Right lobe of liver (tissue), 6 donors: ENCODE measurements at regions not wholly inside any gene's neighbourhood (a gene's known extent, or its start where the extent isn't known, plus 50 kb on each side); places are given as distances from the start of the nearest gene placed in this dataset.

Experiments used
- ATAC-seq, 4 donors: fragments of 200-7000 bp; cut with Tn5 transposase; one replicate each; pipeline ENCODE4 v1.9.1; 2020; ENCODE audit warnings: mild to moderate bottlenecking in 4 of 4, moderate library complexity in 4 of 4
- DNase-seq, 3 donors: peaks; one replicate each; pipeline ENCODE4 v3.0.0-alpha.2; 2020
- H3K27ac ChIP-seq, 3 donors: fragments of 200-600 bp; one replicate each; pipeline ENCODE4 v1.8.0; 2022
- H3K27me3 ChIP-seq, 2 donors: fragments of 200-600 bp; one replicate each; pipeline ENCODE4 v1.8.0; 2022
- H3K36me3 ChIP-seq, 4 donors: fragments of 200-600 bp; sonication (generic) in 1 of 4; one replicate each; pipeline versions ENCODE4 v1.5.1 to v1.8.0; 2017 to 2022; ENCODE audit warnings: control low read depth in 1 of 4
- H3K4me1 ChIP-seq, 4 donors: fragments of 200-600 bp; sonication (generic) in 1 of 4; one replicate each; pipeline versions ENCODE4 v1.5.1 to v1.8.0; 2017 to 2022; ENCODE audit warnings: control low read depth in 1 of 4
- H3K4me3 ChIP-seq, 3 donors: fragments of 200-600 bp; one replicate each; pipeline ENCODE4 v1.8.0; 2022
- H3K9me3 ChIP-seq, 4 donors: fragments of 200-600 bp; sonication (generic) in 1 of 4; one replicate each; pipeline versions ENCODE4 v1.5.1 to v1.8.0; 2017 to 2022; ENCODE audit warnings: control low read depth in 1 of 4
- POLR2A ChIP-seq: fragments of 450-650 bp; IDR thresholded peaks from one replicate; pipeline ENCODE4 v1.6.1; 2017; ENCODE audit warnings: antibody characterized with exemption, mild to moderate bottlenecking
- WGBS: methylation state at CpG from one replicate; pipeline ENCODE4 v1.1.6; 2018; ENCODE audit warnings: low coverage, low lambda C conversion rate; ENCODE audit not compliant: insufficient coverage; ENCODE audit errors: missing lambda C conversion rate; 5-methylcytosine and 5-hydroxymethylcytosine counted together
- intact Hi-C, 2 donors: fragments of 100-400 bp; cut with DNase I; formaldehyde crosslinking; loops; one replicate each; pipeline versions ENCODE4 v1.11.2 to v1.14.1; 2022
- TF ChIP-seq, protein P1 (sequence below), 4 donors: fragments of 200-600 bp in 3 of 4; fragments of 450-650 bp in 1 of 4; IDR thresholded peaks; one replicate each; pipeline versions ENCODE4 v1.5.1 to v1.8.0; 2016 to 2022; ENCODE audit warnings: antibody characterized with exemption in 4 of 4, mild to moderate bottlenecking in 2 of 4
- donor health status: DM: no; HTN: yes; CAD: no.
- donor health status: DM: no; HTN: no; CAD: no.
- donor health status: DM: no; HTN: no; CAD: no.
- donor health status: DM: no; HTN: yes; CAD: no.
- donor health status: DM: no; HTN: yes; CAD: no.

DNA sequence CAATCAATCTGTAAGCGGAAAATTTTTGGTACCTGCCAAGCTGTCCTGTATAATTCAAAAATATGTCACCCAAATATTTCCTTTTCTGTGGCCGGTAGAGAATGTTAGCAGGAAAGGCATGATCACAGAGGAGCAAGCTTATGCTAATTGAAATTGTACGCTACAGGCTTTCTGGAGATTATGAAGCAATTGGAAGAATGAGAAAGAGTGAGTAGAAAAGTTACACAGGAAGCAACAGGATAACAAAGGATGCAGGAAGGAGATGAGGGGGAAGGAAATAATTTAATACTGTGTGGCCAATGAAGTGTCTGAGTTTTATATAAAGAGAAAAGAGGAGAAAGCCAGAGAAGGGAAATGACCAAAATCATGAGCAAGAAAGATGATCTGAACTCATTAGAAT, 627.2 kb upstream of the STXBP6 start:
- H3K9me3 ChIP-seq, result no peaks in the 10 kb centered on the region
- no peaks in the 10 kb centered on the region for H3K4me1 ChIP-seq
- no peaks in the 10 kb centered on the region for H3K27me3 ChIP-seq
- ATAC-seq (no peak), DNase-seq (no peak)
- no peak overlapping the region for H3K4me3 ChIP-seq
- H3K27ac ChIP-seq, result no peak overlapping the region
- intact Hi-C loops, result no loop called here
- no peaks in the 10 kb centered on the region for H3K36me3 ChIP-seq
- WGBS, result 64% methylated on average over 3 of the region's 3 CpGs
- no peak for TF ChIP-seq POLR2A
- TF ChIP-seq, protein P1, sequence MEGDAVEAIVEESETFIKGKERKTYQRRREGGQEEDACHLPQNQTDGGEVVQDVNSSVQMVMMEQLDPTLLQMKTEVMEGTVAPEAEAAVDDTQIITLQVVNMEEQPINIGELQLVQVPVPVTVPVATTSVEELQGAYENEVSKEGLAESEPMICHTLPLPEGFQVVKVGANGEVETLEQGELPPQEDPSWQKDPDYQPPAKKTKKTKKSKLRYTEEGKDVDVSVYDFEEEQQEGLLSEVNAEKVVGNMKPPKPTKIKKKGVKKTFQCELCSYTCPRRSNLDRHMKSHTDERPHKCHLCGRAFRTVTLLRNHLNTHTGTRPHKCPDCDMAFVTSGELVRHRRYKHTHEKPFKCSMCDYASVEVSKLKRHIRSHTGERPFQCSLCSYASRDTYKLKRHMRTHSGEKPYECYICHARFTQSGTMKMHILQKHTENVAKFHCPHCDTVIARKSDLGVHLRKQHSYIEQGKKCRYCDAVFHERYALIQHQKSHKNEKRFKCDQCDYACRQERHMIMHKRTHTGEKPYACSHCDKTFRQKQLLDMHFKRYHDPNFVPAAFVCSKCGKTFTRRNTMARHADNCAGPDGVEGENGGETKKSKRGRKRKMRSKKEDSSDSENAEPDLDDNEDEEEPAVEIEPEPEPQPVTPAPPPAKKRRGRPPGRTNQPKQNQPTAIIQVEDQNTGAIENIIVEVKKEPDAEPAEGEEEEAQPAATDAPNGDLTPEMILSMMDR (IDR thresholded peaks at IDR 0.05), result no peak

DNA sequence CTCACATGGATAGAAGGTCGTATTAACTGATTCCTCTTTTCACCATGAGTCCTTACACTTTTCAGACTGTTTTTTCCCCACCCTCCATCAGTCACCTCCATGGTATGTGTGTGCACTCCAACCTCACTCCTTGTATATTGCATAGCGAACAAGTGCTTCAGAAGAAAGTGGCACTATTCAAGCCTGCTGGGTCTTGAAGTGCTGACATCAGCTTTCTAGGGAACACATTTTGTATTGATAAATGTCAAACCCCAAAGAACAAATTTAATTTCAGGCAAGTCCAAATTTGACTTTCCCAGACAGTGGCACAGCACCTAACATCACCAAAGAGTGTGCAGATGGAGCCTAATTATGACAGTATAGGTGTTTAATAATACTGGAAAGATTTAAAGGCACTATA, 617.4 kb upstream of the STXBP6 start:
- Histone ChIP-seq H3K27ac (no peak overlapping the region), H3K9me3 (no peaks in the 10 kb centered on the region), H3K36me3 (no peaks in the 10 kb centered on the region), H3K4me3 (no peak overlapping the region), H3K27me3 (no peaks in the 10 kb centered on the region), H3K4me1 (no peaks in the 10 kb centered on the region)
- 35% methylated on average over 2 of the region's 2 CpGs for WGBS
- ATAC-seq (no peak), DNase-seq (no peak)
- TF ChIP-seq, protein P1 (IDR thresholded peaks at IDR 0.05), result no peak
- TF ChIP-seq POLR2A, result no peak
- intact Hi-C loops, result no loop called here

DNA sequence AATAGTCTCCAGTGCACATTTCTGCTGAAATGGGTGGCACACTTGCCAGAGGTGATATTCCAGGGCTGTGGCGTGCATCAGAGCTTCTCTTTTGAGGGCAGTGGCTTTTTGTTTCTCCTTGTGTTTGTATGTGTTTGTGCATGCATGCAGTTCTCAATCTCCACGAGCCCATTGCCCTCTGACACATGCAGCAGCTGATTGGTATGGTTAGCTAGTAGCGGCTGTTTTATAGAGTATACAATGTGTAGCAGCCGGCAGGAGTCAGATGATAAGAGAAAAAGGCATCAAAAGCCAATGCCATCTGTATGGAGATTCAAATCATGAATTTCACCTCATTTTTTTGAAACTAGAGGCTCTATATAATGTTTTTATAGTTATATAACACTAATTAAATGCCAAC, 616.9 kb upstream of the STXBP6 start:
- ATAC-seq, result no peak
- WGBS, result 40% methylated on average over 3 of the region's 4 CpGs

DNA sequence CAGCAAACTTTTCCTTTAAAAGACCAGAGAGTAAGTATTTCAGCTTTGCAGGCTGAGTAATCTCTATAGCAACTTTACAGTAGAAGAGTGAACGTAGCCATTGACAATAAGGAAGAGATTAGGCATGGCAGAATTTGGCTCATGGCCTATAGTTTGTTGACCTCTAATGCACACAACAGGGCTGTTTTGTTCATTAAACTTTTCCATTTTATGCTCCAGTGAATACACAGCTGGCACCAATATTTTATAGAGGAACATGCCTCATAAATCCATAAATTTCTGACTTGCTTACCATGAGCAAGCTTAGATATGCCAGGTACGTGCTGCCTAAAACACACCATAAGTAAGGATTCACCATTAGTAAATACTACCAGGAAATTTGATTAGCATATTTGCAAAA, 609.0 kb upstream of the STXBP6 start:
- Histone ChIP-seq H3K4me1 (no peaks in the 10 kb centered on the region), H3K4me3 (no peak overlapping the region), H3K36me3 (no peaks in the 10 kb centered on the region), H3K27ac (no peak overlapping the region), H3K9me3 (no peaks in the 10 kb centered on the region), H3K27me3 (no peaks in the 10 kb centered on the region)
- ATAC-seq (no peak), DNase-seq (no peak)
- TF ChIP-seq, protein P1 (IDR thresholded peaks at IDR 0.05), result no peak
- TF ChIP-seq POLR2A, result no peak
- intact Hi-C loops, result no loop called here
- 54% methylated on average over 2 of the region's 2 CpGs for WGBS

More for the DNA sequence above, 616.9 kb upstream of the STXBP6 start:
- intact Hi-C loops, result no loop called here
- Histone ChIP-seq H3K27me3 (no peaks in the 10 kb centered on the region), H3K27ac (no peak overlapping the region), H3K4me1 (no peaks in the 10 kb centered on the region), H3K9me3 (no peaks in the 10 kb centered on the region), H3K4me3 (no peak overlapping the region), H3K36me3 (no peaks in the 10 kb centered on the region)
- DNase-seq, result no peak
- TF ChIP-seq, protein P1 (IDR thresholded peaks at IDR 0.05), result no peak
- TF ChIP-seq POLR2A, result no peak

DNA sequence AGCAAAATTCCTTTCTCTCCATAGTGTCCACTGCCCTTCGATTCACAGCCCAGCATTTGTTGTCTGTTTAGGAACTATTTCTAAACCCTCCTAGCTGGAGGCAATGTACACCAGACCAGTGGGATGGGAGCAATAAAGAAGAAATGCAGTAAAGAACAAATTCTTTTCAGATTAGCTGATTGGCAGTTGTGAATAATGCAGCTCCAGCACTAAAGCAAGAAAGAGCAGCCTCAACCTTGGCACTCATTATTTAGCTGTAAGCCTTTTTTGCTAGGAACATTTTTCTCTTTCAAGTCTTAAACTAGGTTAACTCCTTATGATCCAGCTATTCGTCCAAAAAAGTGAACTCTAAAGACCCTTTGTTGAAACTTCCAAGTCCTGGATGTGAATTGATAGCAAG, 580.5 kb upstream of the STXBP6 start:
- DNase-seq, result no peak
- ATAC-seq, result no peak
- Histone ChIP-seq H3K9me3 (no peaks in the 10 kb centered on the region), H3K4me3 (no peak overlapping the region), H3K27ac (no peak overlapping the region), H3K36me3 (no peaks in the 10 kb centered on the region), H3K27me3 (no peaks in the 10 kb centered on the region), H3K4me1 (no peaks in the 10 kb centered on the region)
- TF ChIP-seq, protein P1 (IDR thresholded peaks at IDR 0.05), result no peak
- no peak for TF ChIP-seq POLR2A
- intact Hi-C loops, result no loop called here
- 13% methylated on average over 2 of the region's 2 CpGs for WGBS
